Colonic mucosa (tissue), 4 donors: ENCODE measurements at regions not wholly inside any gene's neighbourhood (a gene's known extent, or its start where the extent isn't known, plus 50 kb on each side); places are given as distances from the start of the nearest gene placed in this dataset.
"Not testable (repeated sequence)": the region's sequence is repeated elsewhere in the genome, so short reads cannot be mapped to it uniquely, and the experiment has no call there.

Experiments used
- DNase-seq: peaks from one replicate; pipeline ENCODE4 v3.0.0-alpha.2; 2020
- H3K27ac ChIP-seq: fragments of 200-600 bp; one replicate; pipeline ENCODE4 v1.8.0; 2021
- H3K27me3 ChIP-seq: fragments of 200-600 bp; one replicate; pipeline ENCODE4 v1.8.0; 2021
- H3K36me3 ChIP-seq: fragments of 200-600 bp; one replicate; pipeline ENCODE4 v1.8.0; 2021
- H3K4me1 ChIP-seq: fragments of 200-600 bp; one replicate; pipeline ENCODE4 v1.8.0; 2021; ENCODE audit warnings: mild to moderate bottlenecking
- H3K4me3 ChIP-seq: fragments of 200-600 bp; one replicate; pipeline ENCODE4 v1.8.0; 2021
- H3K9ac ChIP-seq, 2 donors: one replicate each; pipeline ENCODE4 v1.7.0; 2013; ENCODE audit warnings: control low read depth in 2 of 2, low read depth in 2 of 2, low read length in 2 of 2
- H3K9me3 ChIP-seq: fragments of 200-600 bp; one replicate; pipeline ENCODE4 v1.8.0; 2021
- CTCF ChIP-seq: fragments of 200-600 bp; IDR thresholded peaks from one replicate; pipeline ENCODE4 v1.8.0; 2022; ENCODE audit warnings: antibody characterized with exemption, mild to moderate bottlenecking
- intact Hi-C: fragments of 100-400 bp; cut with DNase I; formaldehyde crosslinking; loops from one replicate; pipeline ENCODE4 v1.14.1; 2022
- donor health status: healthy.
- donor health status: DM: no; HTN: no; CAD: no.
- donor health status: DM: no; HTN: no; CAD: no.

- intact Hi-C loops: no loop called here
- DNase-seq: no peak
- no peak overlapping the region for H3K9ac ChIP-seq
- H3K4me3 ChIP-seq: no peak overlapping the region
- H3K4me1 ChIP-seq: no peaks in the 10 kb centered on the region
- no peaks in the 10 kb centered on the region for H3K9me3 ChIP-seq
- no peak overlapping the region for H3K27ac ChIP-seq
- no peak for TF ChIP-seq CTCF
- H3K27me3 ChIP-seq: no peaks in the 10 kb centered on the region
- H3K36me3 ChIP-seq: no peaks in the 10 kb centered on the region
These were observed 115.0 kb upstream of the CTSV start for GRCh38 chr9:97153967-97154366.

- DNase-seq, H3K27me3 ChIP-seq, intact Hi-C loops, H3K4me3 ChIP-seq, H3K36me3 ChIP-seq, H3K9me3 ChIP-seq, H3K27ac ChIP-seq, H3K4me1 ChIP-seq, H3K9ac ChIP-seq: not testable (repeated sequence)
These were observed 114.2 kb upstream of the CTSV start for GRCh38 chr9:97153160-97153559.

- H3K4me1 ChIP-seq, H3K27me3 ChIP-seq, H3K36me3 ChIP-seq, H3K4me3 ChIP-seq, H3K9ac ChIP-seq, H3K27ac ChIP-seq, intact Hi-C loops, DNase-seq, H3K9me3 ChIP-seq: not testable (repeated sequence)
These were observed 111.5 kb upstream of the CTSV start for GRCh38 chr9:97150471-97150870.

GRCh38 chr9:97148428-97148827 is 109.5 kb upstream of the CTSV start:
- H3K9ac ChIP-seq, intact Hi-C loops: not testable (repeated sequence)

GRCh38 chr9:97145680-97146079 is 106.7 kb upstream of the CTSV start:
- H3K9me3 ChIP-seq, H3K27ac ChIP-seq, H3K4me3 ChIP-seq, intact Hi-C loops, H3K9ac ChIP-seq, H3K27me3 ChIP-seq, H3K36me3 ChIP-seq, H3K4me1 ChIP-seq, DNase-seq: not testable (repeated sequence)

More at GRCh38 chr9:97148428-97148827, 109.5 kb upstream of the CTSV start:
- DNase-seq, H3K4me3 ChIP-seq, H3K4me1 ChIP-seq, H3K36me3 ChIP-seq, H3K27ac ChIP-seq, H3K9me3 ChIP-seq, H3K27me3 ChIP-seq: not testable (repeated sequence)

- H3K36me3 ChIP-seq: no peaks in the 10 kb centered on the region
- H3K9ac ChIP-seq: no peak overlapping the region
- H3K27me3 ChIP-seq: no peaks in the 10 kb centered on the region
- no peak overlapping the region for H3K27ac ChIP-seq
- H3K9me3 ChIP-seq: no peaks in the 10 kb centered on the region
- intact Hi-C loops: no loop called here
- DNase-seq: no peak
- no peak overlapping the region for H3K4me3 ChIP-seq
- H3K4me1 ChIP-seq: no peaks in the 10 kb centered on the region
- TF ChIP-seq CTCF: no peak
These were observed 101.6 kb upstream of the CTSV start for GRCh38 chr9:97140566-97140965.

- H3K27ac ChIP-seq: no peak overlapping the region
- no peak for TF ChIP-seq CTCF
- H3K4me1 ChIP-seq: no peaks in the 10 kb centered on the region
- no peaks in the 10 kb centered on the region for H3K27me3 ChIP-seq
- no peak for DNase-seq
- H3K4me3 ChIP-seq: no peak overlapping the region
- intact Hi-C loops: no loop called here
- H3K9me3 ChIP-seq: no peaks in the 10 kb centered on the region
- H3K36me3 ChIP-seq: no peaks in the 10 kb centered on the region
- H3K9ac ChIP-seq: no peak overlapping the region
These were observed 97.5 kb upstream of the CTSV start for GRCh38 chr9:97136421-97136820.

- DNase-seq, H3K27me3 ChIP-seq, intact Hi-C loops, H3K27ac ChIP-seq, H3K4me1 ChIP-seq, H3K9ac ChIP-seq, H3K9me3 ChIP-seq, H3K36me3 ChIP-seq, H3K4me3 ChIP-seq: not testable (repeated sequence)
These were observed 95.0 kb upstream of the CTSV start for GRCh38 chr9:97133966-97134365.
